ENCODE measurements at regions not wholly inside any gene's neighbourhood (a gene's known extent, or its start where the extent isn't known, plus 50 kb on each side); places are given as distances from the start of the nearest gene placed in this dataset.
A peak's percentile ranks its signal among the peaks of the same experiment; 100 is the strongest.

DNA sequence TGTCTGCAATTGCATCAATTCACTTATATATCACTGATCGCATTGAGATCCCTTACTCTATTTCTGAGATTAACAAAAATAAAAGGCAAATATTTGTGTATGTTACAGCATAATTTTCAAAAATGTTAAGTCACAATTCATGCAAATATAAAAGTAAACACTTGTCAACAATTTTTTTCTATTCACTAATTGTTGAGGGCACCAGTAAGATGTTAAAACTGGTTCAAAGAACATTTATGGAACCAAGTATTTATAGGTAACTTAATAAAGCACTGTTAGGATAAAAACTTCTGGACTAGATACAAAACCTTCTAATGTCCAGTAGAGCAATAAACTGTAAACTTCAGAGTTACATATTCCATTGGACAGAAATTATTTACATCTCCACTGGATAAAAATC is 586.1 kb upstream of the AUTS2 start:
- Histone ChIP-seq H3K27ac (no peak overlapping the region), H3K27me3 (no peaks in the 10 kb centered on the region), H3K9me3 (peaks cover 0 to 12% of the 10 kb centered on the region in 2 donors), H3K4me1 (no peaks in the 10 kb centered on the region), H3K36me3 (no peaks in the 10 kb centered on the region), H3K4me3 (no peak overlapping the region)
- TF ChIP-seq, protein P1, sequence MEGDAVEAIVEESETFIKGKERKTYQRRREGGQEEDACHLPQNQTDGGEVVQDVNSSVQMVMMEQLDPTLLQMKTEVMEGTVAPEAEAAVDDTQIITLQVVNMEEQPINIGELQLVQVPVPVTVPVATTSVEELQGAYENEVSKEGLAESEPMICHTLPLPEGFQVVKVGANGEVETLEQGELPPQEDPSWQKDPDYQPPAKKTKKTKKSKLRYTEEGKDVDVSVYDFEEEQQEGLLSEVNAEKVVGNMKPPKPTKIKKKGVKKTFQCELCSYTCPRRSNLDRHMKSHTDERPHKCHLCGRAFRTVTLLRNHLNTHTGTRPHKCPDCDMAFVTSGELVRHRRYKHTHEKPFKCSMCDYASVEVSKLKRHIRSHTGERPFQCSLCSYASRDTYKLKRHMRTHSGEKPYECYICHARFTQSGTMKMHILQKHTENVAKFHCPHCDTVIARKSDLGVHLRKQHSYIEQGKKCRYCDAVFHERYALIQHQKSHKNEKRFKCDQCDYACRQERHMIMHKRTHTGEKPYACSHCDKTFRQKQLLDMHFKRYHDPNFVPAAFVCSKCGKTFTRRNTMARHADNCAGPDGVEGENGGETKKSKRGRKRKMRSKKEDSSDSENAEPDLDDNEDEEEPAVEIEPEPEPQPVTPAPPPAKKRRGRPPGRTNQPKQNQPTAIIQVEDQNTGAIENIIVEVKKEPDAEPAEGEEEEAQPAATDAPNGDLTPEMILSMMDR (IDR thresholded peaks at IDR 0.05): no peak
- no peak for ATAC-seq
- no peak for DNase-seq
- intact Hi-C loops (cut with DNase I): no loop called here

DNA sequence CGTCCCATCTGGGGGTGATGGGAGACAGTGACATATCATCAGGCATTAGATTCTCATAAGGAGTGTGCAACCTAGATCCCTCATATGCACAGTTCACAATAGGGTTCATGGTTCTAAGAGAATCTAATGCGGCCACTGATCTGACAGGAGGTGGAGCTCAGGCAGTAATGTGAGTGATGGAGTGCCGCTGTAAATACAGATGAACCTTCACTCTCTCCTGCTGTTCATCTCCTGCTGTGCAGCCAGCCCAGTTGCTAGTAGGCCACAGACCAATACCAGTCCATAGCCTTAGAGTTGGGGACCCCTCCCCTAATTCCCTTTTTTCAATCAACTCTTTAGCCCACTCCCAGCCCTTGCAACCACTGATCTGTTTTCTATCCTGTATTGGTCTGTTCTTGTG is 581.1 kb upstream of the AUTS2 start:
- ATAC-seq (no peak), DNase-seq (no peak)
- H3K27ac ChIP-seq: no peak overlapping the region
- no peaks in the 10 kb centered on the region for H3K27me3 ChIP-seq
- peaks cover 0 to 31% of the 10 kb centered on the region in 2 donors for H3K9me3 ChIP-seq
- H3K4me1 ChIP-seq: no peaks in the 10 kb centered on the region
- no peaks in the 10 kb centered on the region for H3K36me3 ChIP-seq
- TF ChIP-seq, protein P1 (IDR thresholded peaks at IDR 0.05): no peak
- H3K4me3 ChIP-seq: no peak overlapping the region
- intact Hi-C loops (cut with DNase I): no loop called here

DNA sequence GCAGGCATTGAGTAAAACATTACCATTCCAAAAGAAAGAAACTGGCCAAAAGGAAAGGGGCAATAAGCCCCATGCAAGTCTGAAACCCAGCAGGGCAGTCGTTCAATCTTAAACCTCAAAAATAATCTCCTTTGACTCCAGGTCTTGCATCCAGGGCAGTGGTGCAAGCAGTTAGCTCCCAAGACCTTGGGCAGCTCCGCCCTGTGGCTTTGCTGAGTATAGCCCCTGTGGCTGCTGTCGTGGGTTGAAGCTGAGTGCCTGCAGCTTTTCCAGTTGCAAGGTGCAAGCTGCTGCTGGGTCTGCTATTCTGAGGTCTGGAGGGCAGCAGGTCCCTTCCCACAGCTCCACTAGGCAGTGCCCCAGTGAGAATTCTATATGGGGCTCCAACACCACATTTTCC is 580.1 kb upstream of the AUTS2 start:
- Histone ChIP-seq H3K36me3 (no peaks in the 10 kb centered on the region), H3K27ac (no peak overlapping the region), H3K9me3 (peaks cover 0 to 26% of the 10 kb centered on the region in 2 donors), H3K4me3 (no peak overlapping the region), H3K4me1 (no peaks in the 10 kb centered on the region), H3K27me3 (no peaks in the 10 kb centered on the region)
- TF ChIP-seq, protein P1 (IDR thresholded peaks at IDR 0.05): no peak
- no peak for ATAC-seq
- no peak for DNase-seq
- intact Hi-C loops (cut with DNase I): no loop called here

DNA sequence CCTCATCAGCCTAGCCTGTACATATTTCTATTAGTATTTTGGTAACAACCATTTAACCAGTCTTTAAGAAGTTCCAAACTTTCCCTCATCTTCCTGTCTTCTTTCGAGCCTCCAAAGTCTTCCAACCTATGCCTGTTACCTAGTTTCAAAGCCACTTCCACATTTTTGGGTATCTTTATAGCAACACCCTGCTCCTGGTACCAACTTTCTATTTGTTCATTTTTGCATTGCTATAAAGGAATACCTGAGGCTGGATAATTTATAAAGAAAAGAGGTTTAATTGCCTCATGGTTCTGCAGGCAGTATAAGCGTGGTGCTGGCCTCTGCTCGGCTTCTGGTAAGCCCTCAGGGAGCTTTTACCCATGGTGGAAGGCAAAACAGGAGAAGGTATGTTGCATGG is 578.8 kb upstream of the AUTS2 start:
- DNase-seq (no peak), ATAC-seq (no peak)
- no peak overlapping the region for H3K4me3 ChIP-seq
- TF ChIP-seq, protein P1 (IDR thresholded peaks at IDR 0.05): no peak
- H3K27ac ChIP-seq: no peak overlapping the region
- H3K9me3 ChIP-seq: peaks cover 0 to 23% of the 10 kb centered on the region in 2 donors
- no peaks in the 10 kb centered on the region for H3K4me1 ChIP-seq
- H3K36me3 ChIP-seq: no peaks in the 10 kb centered on the region
- H3K27me3 ChIP-seq: no peaks in the 10 kb centered on the region
- intact Hi-C loops (cut with DNase I): no loop called here

DNA sequence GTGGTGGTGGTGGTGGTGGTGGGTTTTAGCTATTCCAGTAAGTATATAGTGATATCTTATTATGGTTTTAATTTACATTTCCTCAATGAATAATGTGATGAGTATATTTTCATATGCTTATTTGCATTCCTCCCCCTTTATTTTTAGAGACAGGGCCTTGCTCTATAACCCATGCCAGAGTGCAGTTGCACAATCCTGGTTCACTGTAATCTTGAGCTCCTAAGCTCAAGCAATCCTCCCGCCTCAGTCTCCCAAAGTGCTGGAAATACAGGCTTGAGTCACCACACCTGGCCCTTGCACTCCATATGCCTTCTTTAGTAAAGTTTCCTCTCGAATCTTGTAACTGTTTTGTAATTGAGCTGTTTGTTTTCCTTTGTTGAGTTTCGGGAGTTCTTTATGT is 577.7 kb upstream of the AUTS2 start:
- H3K27ac ChIP-seq: no peak overlapping the region
- intact Hi-C loops (cut with DNase I): no loop called here
- no peaks in the 10 kb centered on the region for H3K4me1 ChIP-seq
- DNase-seq (peak in 1 of 4 donors; percentile 2), ATAC-seq (no peak)
- H3K4me3 ChIP-seq: no peak overlapping the region
- H3K27me3 ChIP-seq: no peaks in the 10 kb centered on the region
- H3K9me3 ChIP-seq: peaks cover 0 to 23% of the 10 kb centered on the region in 2 donors
- TF ChIP-seq, protein P1 (IDR thresholded peaks at IDR 0.05): no peak
- H3K36me3 ChIP-seq: no peaks in the 10 kb centered on the region
